ENCODE measurements at regions not wholly inside any gene's neighbourhood (a gene's known extent, or its start where the extent isn't known, plus 50 kb on each side); places are given as distances from the start of the nearest gene placed in this dataset.

DNA sequence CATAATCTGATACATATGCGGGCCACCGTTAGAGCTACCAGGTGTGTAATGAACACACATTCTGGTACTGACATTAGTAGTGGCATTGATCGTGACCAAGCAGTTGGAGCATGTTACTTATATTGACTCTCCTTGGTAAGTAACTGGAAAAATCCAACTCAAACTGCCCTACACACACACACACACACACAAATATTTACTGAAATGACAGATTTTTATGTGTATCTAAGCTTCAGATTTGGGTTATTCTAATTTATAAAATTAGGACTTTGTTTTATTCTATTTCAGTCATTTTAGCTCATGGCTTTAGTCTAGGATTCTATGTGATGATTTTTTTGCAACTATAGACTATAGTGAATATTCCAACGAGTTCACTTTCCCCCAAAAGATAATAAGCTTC, 1280.2 kb upstream of the ACO1 start:
- Histone ChIP-seq H3K27me3 (ENCODE audit: low read depth) (no peaks in the 10 kb centered on the region), H3K27ac (no peak overlapping the region), H3K4me3 (no peak overlapping the region), H3K36me3 (no peaks in the 10 kb centered on the region), H3K4me1 (no peaks in the 10 kb centered on the region), H3K9me3 (no peaks in the 10 kb centered on the region)
- DNase-seq (no peak), ATAC-seq (no peak)
- intact Hi-C loops (cut with DNase I) = no loop called here
- TF ChIP-seq, protein P1, sequence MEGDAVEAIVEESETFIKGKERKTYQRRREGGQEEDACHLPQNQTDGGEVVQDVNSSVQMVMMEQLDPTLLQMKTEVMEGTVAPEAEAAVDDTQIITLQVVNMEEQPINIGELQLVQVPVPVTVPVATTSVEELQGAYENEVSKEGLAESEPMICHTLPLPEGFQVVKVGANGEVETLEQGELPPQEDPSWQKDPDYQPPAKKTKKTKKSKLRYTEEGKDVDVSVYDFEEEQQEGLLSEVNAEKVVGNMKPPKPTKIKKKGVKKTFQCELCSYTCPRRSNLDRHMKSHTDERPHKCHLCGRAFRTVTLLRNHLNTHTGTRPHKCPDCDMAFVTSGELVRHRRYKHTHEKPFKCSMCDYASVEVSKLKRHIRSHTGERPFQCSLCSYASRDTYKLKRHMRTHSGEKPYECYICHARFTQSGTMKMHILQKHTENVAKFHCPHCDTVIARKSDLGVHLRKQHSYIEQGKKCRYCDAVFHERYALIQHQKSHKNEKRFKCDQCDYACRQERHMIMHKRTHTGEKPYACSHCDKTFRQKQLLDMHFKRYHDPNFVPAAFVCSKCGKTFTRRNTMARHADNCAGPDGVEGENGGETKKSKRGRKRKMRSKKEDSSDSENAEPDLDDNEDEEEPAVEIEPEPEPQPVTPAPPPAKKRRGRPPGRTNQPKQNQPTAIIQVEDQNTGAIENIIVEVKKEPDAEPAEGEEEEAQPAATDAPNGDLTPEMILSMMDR (IDR thresholded peaks at IDR 0.05) = no peak

DNA sequence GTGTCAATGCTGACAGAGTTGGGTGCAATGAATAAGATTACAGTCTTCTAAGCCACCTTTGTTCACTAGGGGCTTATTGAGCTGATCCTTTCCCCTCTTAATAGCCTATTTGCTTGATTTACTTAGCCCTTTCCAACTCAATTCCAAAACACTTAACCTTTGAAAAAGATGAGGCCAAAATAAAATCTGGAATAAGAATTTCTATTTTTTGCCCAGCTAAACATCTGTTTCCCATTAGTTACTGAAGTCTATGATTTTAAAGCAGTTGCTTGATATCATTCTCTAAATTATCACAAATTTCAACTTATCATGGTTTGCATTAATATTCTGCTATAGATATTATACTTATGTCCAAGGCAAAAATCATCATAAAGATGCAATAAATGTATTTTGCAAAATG, 1272.0 kb upstream of the ACO1 start:
- no peaks in the 10 kb centered on the region for H3K9me3 ChIP-seq
- no peak for ATAC-seq
- no peaks in the 10 kb centered on the region for H3K4me1 ChIP-seq
- H3K27me3 ChIP-seq (ENCODE audit: low read depth) = no peaks in the 10 kb centered on the region
- intact Hi-C loops (cut with DNase I) = no loop called here
- TF ChIP-seq, protein P1 (IDR thresholded peaks at IDR 0.05) = no peak
- no peak overlapping the region for H3K4me3 ChIP-seq
- no peak for DNase-seq
- no peak overlapping the region for H3K27ac ChIP-seq
- no peaks in the 10 kb centered on the region for H3K36me3 ChIP-seq

DNA sequence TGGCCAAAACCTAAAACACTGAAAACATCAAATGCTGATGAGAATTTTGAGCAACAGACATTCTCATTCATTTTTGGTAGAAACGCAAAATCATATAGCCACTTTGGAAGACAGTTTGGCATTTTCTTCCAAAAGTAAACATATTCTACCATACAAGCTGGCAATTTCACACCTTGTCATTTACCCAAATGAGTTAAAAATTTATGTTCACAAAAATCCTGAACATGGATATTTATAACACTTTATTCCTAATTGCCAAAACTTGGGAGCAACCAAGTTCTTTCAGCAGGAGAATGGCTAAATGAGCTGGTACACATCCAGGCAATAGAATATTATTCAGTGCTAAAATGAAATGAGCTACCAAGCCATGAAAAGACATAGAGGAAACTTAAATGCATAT, 1270.1 kb upstream of the ACO1 start:
- intact Hi-C loops (cut with DNase I) = no loop called here
- Histone ChIP-seq H3K36me3 (no peaks in the 10 kb centered on the region), H3K4me1 (no peaks in the 10 kb centered on the region), H3K27ac (no peak overlapping the region), H3K27me3 (ENCODE audit: low read depth) (no peaks in the 10 kb centered on the region), H3K4me3 (no peak overlapping the region), H3K9me3 (no peaks in the 10 kb centered on the region)
- ATAC-seq (no peak), DNase-seq (no peak)
- TF ChIP-seq, protein P1 (IDR thresholded peaks at IDR 0.05) = no peak

DNA sequence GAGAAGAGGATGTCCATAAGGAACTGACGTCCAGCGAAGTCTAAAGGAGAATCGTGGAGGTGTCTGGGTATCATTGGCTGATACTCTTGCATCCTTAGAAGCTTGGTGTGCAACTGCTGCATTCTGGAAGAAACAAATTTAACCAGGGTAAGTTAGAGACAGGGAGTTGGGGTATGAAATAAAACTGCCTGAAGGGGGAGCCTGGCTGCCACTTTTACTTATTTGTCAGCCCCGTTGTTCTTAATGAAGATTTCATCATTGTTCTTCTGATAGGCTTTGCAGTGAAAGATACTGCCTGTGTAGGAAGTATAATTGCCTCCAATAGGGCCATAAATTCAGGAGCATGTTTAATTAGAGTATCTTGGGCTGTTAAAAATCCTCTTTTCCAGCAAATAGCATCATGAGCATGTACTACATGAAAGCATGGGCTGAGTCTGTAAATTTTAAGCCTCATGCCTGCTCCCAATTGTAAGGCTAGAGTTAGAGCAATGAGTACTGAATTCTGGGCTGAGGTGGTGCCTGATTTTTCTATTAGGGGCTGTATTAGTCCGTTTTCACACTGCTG, 1264.5 kb upstream of the ACO1 start:
- intact Hi-C loops (cut with DNase I) = no loop called here
- Histone ChIP-seq H3K9me3 (no peaks in the 10 kb centered on the region), H3K4me1 (no peaks in the 10 kb centered on the region), H3K27ac (no peak overlapping the region), H3K27me3 (ENCODE audit: low read depth) (no peaks in the 10 kb centered on the region), H3K36me3 (no peaks in the 10 kb centered on the region), H3K4me3 (no peak overlapping the region)
- TF ChIP-seq, protein P1 (IDR thresholded peaks at IDR 0.05) = peak; percentile 55
- peak in 1 of 2 donors; percentile 57 for ATAC-seq
- DNase-seq = no peak

DNA sequence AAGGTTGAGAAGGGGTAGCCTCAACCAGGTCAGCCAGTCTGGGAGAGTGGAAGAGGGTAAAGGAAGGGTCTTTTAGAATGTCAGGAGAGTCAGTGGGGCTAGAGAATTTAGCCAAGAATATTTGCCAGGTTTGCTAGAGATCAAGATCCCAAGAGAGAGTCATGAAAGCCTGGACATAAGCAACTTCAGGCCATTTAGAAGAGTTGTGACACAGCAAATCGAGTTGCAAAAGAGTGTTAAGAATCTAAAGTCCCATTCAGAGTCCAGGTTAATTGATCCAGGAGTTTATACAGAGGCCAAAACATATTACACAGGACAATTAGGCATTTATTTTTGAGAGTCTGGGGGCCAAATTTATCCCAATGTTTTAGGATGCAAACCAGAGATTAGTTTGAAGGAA, 1260.1 kb upstream of the ACO1 start:
- Histone ChIP-seq H3K36me3 (no peaks in the 10 kb centered on the region), H3K9me3 (no peaks in the 10 kb centered on the region), H3K27ac (no peak overlapping the region), H3K27me3 (ENCODE audit: low read depth) (no peaks in the 10 kb centered on the region), H3K4me3 (no peak overlapping the region), H3K4me1 (no peaks in the 10 kb centered on the region)
- TF ChIP-seq, protein P1 (IDR thresholded peaks at IDR 0.05) = no peak
- ATAC-seq (no peak), DNase-seq (no peak)
- intact Hi-C loops (cut with DNase I) = no loop called here

DNA sequence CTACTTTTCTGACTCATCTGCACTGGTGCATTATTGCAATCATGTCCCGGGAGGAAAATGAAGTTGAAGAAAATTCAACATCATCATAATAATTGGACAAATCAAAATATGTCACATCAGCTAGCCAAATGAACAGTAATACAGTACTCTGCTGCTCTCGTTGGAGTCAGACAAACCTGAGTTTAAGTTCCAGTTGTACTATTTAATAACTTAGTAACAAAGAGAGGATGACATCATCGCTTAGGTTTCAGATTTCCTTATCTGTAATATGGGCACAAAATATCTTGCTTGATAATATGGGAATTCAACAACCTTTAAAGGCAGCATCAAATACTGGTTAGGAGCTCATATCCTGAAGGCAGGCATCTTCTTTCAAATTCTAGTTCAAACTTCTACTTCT, 1248.9 kb upstream of the ACO1 start:
- Histone ChIP-seq H3K4me3 (no peak overlapping the region), H3K4me1 (no peaks in the 10 kb centered on the region), H3K27me3 (ENCODE audit: low read depth) (no peaks in the 10 kb centered on the region), H3K36me3 (no peaks in the 10 kb centered on the region), H3K27ac (no peak overlapping the region), H3K9me3 (no peaks in the 10 kb centered on the region)
- DNase-seq = no peak
- no peak for ATAC-seq
- TF ChIP-seq, protein P1 (IDR thresholded peaks at IDR 0.05) = no peak
- intact Hi-C loops (cut with DNase I) = no loop called here
